NT2/D1 (cell line): ENCODE measurements at regions not wholly inside any gene's neighbourhood (a gene's known extent, or its start where the extent isn't known, plus 50 kb on each side); places are given as distances from the start of the nearest gene placed in this dataset.

Experiments
- DNase-seq: peaks from one replicate; pipeline ENCODE4 v3.0.0-alpha.2; 2011; ENCODE audit warnings: low read depth, low spot score
- H3K27me3 ChIP-seq: 2 replicates; pipeline ENCODE4 v1.6.0; 2011; ENCODE audit warnings: mild to moderate bottlenecking; ENCODE audit not compliant: insufficient read length, insufficient read depth
- H3K36me3 ChIP-seq: 2 replicates; pipeline ENCODE4 v1.6.1; 2011; ENCODE audit warnings: mild to moderate bottlenecking, low read length, mixed read lengths; ENCODE audit not compliant: insufficient read depth, insufficient read length
- H3K4me1 ChIP-seq: 2 replicates; pipeline ENCODE4 v1.5.1; 2011; ENCODE audit not compliant: insufficient read depth, insufficient read length
- H3K4me3 ChIP-seq: 2 replicates; pipeline ENCODE4 v1.5.1; 2011; ENCODE audit warnings: low read depth; ENCODE audit not compliant: insufficient read length
- H3K9ac ChIP-seq: 2 replicates; pipeline ENCODE4 v1.6.0; 2011; ENCODE audit warnings: low read depth; ENCODE audit not compliant: insufficient read length
- H3K9me3 ChIP-seq: 2 replicates; pipeline ENCODE4 v1.5.1; 2011; ENCODE audit warnings: mild to moderate bottlenecking, low read length; ENCODE audit not compliant: insufficient read depth
- SUZ12 ChIP-seq: IDR thresholded peaks from 2 replicates; pipeline ENCODE4 v1.6.1; 2011; ENCODE audit not compliant: insufficient read length, insufficient read depth; ENCODE audit errors: extremely low read depth
- YY1 ChIP-seq: IDR thresholded peaks from 2 replicates; pipeline ENCODE4 v1.6.1; 2011; ENCODE audit not compliant: insufficient read length, insufficient read depth
- ZNF274 ChIP-seq: IDR thresholded peaks from 2 replicates; pipeline ENCODE4 v1.6.1; 2011; ENCODE audit warnings: mild to moderate bottlenecking, low read depth, low read length

GRCh38 chr4:78720994-78721677 is 55.0 kb upstream of the BMP2K start:
- H3K36me3 ChIP-seq = no peaks in the 10 kb centered on the region
- no peak overlapping the region for H3K4me3 ChIP-seq
- H3K9ac ChIP-seq = no peak overlapping the region
- no peak for TF ChIP-seq SUZ12
- no peak for TF ChIP-seq YY1
- TF ChIP-seq ZNF274 = no peak
- no peaks in the 10 kb centered on the region for H3K27me3 ChIP-seq
- DNase-seq = no peak
- H3K9me3 ChIP-seq = no peaks in the 10 kb centered on the region; the same call in 1 of the 2 replicates
- no peaks in the 10 kb centered on the region for H3K4me1 ChIP-seq

DNA sequence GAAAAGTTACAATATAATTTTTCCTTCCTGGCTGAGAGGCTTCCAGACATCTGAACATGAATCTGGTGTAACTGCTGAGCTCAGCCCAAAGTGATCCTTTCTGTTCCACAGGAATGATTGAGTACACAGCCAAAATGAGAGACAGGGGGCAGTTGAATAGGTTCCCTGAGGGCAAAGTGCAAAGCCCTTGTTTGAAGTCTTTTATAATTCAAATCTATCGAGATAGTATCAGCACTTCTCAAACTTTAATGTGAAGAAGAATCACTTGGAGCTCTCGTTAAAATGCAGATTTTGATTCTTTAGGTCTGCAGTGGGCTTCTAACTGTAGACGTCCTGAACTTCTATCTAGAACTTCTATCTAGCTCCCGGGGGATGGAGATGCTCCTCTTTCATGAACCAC is 54.4 kb upstream of the BMP2K start:
- TF ChIP-seq SUZ12 (no peak), ZNF274 (no peak), YY1 (no peak)
- Histone ChIP-seq H3K36me3 (no peaks in the 10 kb centered on the region), H3K27me3 (no peaks in the 10 kb centered on the region), H3K9ac (no peak overlapping the region), H3K9me3 (no peaks in the 10 kb centered on the region; the same call in 1 of the 2 replicates), H3K4me3 (no peak overlapping the region), H3K4me1 (no peaks in the 10 kb centered on the region)
- peak; percentile 48 for DNase-seq

DNA sequence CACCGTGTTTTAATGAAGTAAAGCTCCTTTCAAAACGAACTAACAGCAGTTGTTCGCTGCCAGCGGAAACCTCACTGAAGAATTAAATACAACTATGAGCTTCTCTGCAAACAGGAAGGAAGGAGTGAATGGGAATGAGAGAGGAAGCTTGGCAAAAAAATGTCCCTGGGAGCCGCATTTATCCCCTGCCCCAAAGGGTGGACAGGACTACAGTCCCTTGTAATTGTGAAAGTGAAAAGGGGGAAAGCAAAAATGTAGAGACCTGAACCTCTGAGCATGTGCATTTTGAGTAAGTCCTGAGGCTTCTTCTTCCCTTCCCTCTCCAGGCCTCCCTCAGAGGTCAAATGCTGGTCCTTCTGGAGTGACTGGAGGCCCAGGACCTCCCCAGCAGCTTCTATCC is 53.8 kb upstream of the BMP2K start:
- TF ChIP-seq SUZ12 (no peak), YY1 (no peak), ZNF274 (no peak)
- Histone ChIP-seq H3K4me3 (no peak overlapping the region), H3K4me1 (no peaks in the 10 kb centered on the region), H3K27me3 (no peaks in the 10 kb centered on the region), H3K9me3 (no peaks in the 10 kb centered on the region; the same call in 1 of the 2 replicates), H3K9ac (peak overlapping the region; percentile 6), H3K36me3 (no peaks in the 10 kb centered on the region)
- no peak for DNase-seq

DNA sequence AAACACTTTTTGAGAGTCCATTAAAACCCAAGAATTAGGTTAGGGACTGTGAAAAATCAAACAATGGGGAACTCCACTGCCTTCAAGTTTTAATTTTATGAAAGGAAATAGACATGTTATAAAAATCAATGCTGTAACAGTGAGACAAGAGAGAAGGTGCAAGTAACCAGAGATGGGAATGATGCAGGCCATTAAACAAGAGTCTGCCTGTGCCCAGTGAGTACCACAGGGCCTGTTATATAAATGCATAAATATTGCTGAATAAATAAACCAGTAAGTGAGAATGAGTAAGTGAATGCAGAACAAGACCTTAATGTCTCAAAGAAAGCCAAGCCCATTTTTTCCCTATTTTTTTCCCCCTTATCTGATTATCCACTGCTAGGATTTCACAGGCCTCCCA is 53.3 kb upstream of the BMP2K start:
- H3K9ac ChIP-seq = no peak overlapping the region
- no peak overlapping the region for H3K4me3 ChIP-seq
- no peak for DNase-seq
- no peaks in the 10 kb centered on the region for H3K27me3 ChIP-seq
- no peaks in the 10 kb centered on the region for H3K4me1 ChIP-seq
- no peaks in the 10 kb centered on the region; the same call in 1 of the 2 replicates for H3K9me3 ChIP-seq
- TF ChIP-seq ZNF274 = no peak
- TF ChIP-seq SUZ12 = no peak
- TF ChIP-seq YY1 = no peak
- no peaks in the 10 kb centered on the region for H3K36me3 ChIP-seq
